ENCODE measurements at regions not wholly inside any gene's neighbourhood (a gene's known extent, or its start where the extent isn't known, plus 50 kb on each side); places are given as distances from the start of the nearest gene placed in this dataset.

DNA sequence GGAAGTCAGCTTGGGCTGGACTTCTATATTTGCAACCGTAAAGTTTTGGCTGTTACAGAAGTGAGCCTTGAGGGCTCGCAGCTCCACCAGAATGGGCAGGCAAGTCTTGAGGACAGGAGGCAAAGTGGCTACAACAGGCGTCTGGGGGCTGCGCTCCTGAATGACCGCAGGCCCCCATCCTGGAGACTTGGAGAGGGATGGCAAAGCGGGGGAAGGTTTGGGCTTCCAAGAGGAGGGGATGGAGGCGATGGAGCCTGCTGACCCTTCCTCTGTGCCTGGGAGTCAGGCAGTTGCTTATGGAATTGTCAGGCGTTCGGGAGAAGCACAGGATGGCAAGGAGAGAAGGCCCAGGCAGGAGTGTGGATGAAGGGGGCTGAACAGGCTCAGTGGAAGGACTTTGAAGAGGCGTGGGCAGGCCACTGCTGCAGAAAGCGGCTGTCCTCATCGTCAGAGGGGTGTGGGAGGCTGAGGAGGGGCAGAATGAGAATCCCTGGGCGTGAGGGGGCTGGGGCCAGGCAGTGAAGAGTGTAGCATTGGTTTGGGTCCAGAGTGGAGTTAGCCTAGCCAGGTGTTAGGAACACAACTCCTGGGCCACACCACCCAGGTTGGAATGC is 72.3 kb downstream of the INHBB start:
- Histone ChIP-seq H3K27ac (ENCODE audit: low read depth in 2 of 2, low read length in 2 of 2) (no peak overlapping the region), H3K9me3 (ENCODE audit: control insufficient read depth in 2 of 3, insufficient read depth in 1 of 3, low read length in 3 of 3) (no peaks in the 10 kb centered on the region), H3K9ac (ENCODE audit: low read length in 3 of 3) (no peak overlapping the region), H3K4me1 (ENCODE audit: control insufficient read depth in 2 of 3, insufficient read depth in 2 of 3, low read depth in 1 of 3, low read length in 3 of 3) (no peaks in the 10 kb centered on the region), H3K27me3 (ENCODE audit: control insufficient read depth, insufficient read depth, low read length) (no peaks in the 10 kb centered on the region), H3K36me3 (ENCODE audit: control insufficient read depth in 2 of 3, insufficient read depth in 3 of 3, low read length in 3 of 3) (no peaks in the 10 kb centered on the region), H3K4me3 (ENCODE audit: low read length in 3 of 3) (no peak overlapping the region)
- FAIRE-seq (no peak), DNase-seq (peak in 3 of 5 donors; percentile 7 to 53 (median 30))
- TF ChIP-seq, protein P1, sequence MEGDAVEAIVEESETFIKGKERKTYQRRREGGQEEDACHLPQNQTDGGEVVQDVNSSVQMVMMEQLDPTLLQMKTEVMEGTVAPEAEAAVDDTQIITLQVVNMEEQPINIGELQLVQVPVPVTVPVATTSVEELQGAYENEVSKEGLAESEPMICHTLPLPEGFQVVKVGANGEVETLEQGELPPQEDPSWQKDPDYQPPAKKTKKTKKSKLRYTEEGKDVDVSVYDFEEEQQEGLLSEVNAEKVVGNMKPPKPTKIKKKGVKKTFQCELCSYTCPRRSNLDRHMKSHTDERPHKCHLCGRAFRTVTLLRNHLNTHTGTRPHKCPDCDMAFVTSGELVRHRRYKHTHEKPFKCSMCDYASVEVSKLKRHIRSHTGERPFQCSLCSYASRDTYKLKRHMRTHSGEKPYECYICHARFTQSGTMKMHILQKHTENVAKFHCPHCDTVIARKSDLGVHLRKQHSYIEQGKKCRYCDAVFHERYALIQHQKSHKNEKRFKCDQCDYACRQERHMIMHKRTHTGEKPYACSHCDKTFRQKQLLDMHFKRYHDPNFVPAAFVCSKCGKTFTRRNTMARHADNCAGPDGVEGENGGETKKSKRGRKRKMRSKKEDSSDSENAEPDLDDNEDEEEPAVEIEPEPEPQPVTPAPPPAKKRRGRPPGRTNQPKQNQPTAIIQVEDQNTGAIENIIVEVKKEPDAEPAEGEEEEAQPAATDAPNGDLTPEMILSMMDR (IDR thresholded peaks at IDR 0.05; ENCODE audit: borderline replicate concordance, extremely low read depth, insufficient read depth): no peak
- intact Hi-C loops (cut with DNase I): no loop called here

DNA sequence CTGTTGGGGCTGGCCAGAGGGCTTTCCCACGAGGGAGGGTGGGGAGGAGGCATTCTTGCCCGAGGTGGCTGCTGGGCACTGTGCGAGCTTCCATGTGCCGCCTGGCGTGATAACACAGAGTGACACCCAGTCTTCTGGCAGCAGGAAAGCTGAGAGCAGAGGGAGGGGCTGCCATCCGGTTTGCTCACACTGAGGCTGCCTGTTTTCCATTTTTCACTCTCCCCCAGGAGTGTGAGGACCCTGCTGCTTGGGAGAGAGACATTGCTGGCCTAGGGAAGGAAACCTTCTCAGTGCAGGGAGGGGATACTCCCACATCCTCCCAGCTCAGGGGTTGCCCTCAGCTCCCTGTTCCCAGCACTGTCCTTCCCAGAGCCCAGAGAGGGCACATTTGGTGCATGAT is 73.1 kb downstream of the INHBB start:
- TF ChIP-seq, protein P1 (IDR thresholded peaks at IDR 0.05; ENCODE audit: borderline replicate concordance, extremely low read depth, insufficient read depth): no peak
- Histone ChIP-seq H3K36me3 (ENCODE audit: control insufficient read depth in 2 of 3, insufficient read depth in 3 of 3, low read length in 3 of 3) (no peaks in the 10 kb centered on the region), H3K4me1 (ENCODE audit: control insufficient read depth in 2 of 3, insufficient read depth in 2 of 3, low read depth in 1 of 3, low read length in 3 of 3) (no peaks in the 10 kb centered on the region), H3K27ac (ENCODE audit: low read depth in 2 of 2, low read length in 2 of 2) (no peak overlapping the region), H3K9me3 (ENCODE audit: control insufficient read depth in 2 of 3, insufficient read depth in 1 of 3, low read length in 3 of 3) (no peaks in the 10 kb centered on the region), H3K9ac (ENCODE audit: low read length in 3 of 3) (no peak overlapping the region), H3K4me3 (ENCODE audit: low read length in 3 of 3) (no peak overlapping the region), H3K27me3 (ENCODE audit: control insufficient read depth, insufficient read depth, low read length) (peaks cover 2% of the 10 kb centered on the region)
- FAIRE-seq: no peak
- peak in 4 of 5 donors; percentile 50 to 65 (median 56) for DNase-seq
- intact Hi-C loops (cut with DNase I): no loop called here

DNA sequence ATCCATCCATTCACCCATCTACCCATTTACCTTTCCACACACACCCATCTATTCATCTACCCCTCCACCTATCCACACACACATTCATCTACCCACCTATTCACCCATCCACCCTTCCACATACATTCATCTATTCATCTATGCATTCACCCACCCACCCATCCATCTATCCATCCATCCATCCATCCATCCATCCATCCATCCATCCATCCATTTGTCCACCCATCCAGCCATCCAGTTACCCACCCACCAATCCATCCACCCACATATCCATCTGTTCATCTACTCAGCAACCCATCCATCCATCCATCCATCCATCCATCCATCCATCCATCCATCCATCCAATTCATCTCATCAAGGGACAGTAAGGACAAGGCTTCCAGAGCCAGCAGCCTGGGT is 74.0 kb downstream of the INHBB start:
- intact Hi-C loops (cut with DNase I): no loop called here
- TF ChIP-seq, protein P1 (IDR thresholded peaks at IDR 0.05; ENCODE audit: borderline replicate concordance, extremely low read depth, insufficient read depth): no peak
- H3K36me3 ChIP-seq (ENCODE audit: control insufficient read depth in 2 of 3, insufficient read depth in 3 of 3, low read length in 3 of 3): no peaks in the 10 kb centered on the region
- H3K27me3 ChIP-seq (ENCODE audit: control insufficient read depth, insufficient read depth, low read length): peaks cover 4% of the 10 kb centered on the region
- no peak for DNase-seq
- no peaks in the 10 kb centered on the region for H3K4me1 ChIP-seq (ENCODE audit: control insufficient read depth in 2 of 3, insufficient read depth in 2 of 3, low read depth in 1 of 3, low read length in 3 of 3)
- H3K4me3 ChIP-seq (ENCODE audit: low read length in 3 of 3): no peak overlapping the region
- no peaks in the 10 kb centered on the region for H3K9me3 ChIP-seq (ENCODE audit: control insufficient read depth in 2 of 3, insufficient read depth in 1 of 3, low read length in 3 of 3)
- H3K9ac ChIP-seq (ENCODE audit: low read length in 3 of 3): no peak overlapping the region
- H3K27ac ChIP-seq (ENCODE audit: low read depth in 2 of 2, low read length in 2 of 2): no peak overlapping the region
- no peak for FAIRE-seq

All from kidney (tissue), 13 donors.